HG02642 (cell line): ENCODE measurements at regions not wholly inside any gene's neighbourhood (a gene's known extent, or its start where the extent isn't known, plus 50 kb on each side); places are given as distances from the start of the nearest gene placed in this dataset.

ENCODE experiments used
- ATAC-seq: cut with Tn5 transposase; IDR thresholded peaks from one replicate; pipeline ENCODE4 v1.9.1; 2021; ENCODE audit warnings: mild to moderate bottlenecking; ENCODE audit not compliant: unreplicated experiment, poor library complexity

DNA sequence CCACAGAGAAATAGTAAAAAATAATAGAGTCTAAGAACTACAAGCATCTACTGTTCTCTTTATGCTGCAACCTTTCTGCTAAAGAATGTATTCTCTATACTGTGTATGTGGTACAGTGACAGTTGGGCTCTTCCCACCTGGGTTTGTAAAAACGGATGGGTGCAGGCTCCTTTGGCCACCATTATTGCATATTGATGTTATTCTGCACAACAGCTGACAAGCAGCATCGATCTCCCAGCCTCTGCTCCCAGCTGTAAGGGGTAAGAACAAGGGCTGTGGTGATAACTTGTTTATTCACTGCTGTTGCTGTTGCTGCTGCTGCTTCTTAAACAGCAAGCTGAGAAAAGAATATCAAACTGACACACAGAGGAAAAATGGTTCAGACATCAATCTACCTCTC, 56.1 kb downstream of the KCNRG start:
- ATAC-seq = no peak

DNA sequence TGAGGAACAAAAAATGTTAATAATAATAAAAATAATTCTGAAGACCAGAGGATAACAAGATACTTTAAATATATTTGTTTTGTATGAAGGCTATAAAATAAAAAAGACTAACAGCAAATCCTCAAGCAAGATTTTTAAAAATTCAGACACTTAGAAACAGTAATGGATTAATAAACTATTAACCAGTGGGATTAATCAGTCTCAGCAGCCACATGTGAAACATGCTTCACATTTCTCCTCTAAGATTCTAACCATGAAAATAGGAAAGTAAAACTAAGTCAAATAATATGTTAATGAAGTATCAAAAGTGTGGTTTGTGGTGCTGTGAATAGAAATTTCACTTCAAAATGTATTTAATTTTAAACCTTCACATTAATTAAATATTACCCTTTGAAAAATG, 57.4 kb downstream of the KCNRG start:
- ATAC-seq = no peak

DNA sequence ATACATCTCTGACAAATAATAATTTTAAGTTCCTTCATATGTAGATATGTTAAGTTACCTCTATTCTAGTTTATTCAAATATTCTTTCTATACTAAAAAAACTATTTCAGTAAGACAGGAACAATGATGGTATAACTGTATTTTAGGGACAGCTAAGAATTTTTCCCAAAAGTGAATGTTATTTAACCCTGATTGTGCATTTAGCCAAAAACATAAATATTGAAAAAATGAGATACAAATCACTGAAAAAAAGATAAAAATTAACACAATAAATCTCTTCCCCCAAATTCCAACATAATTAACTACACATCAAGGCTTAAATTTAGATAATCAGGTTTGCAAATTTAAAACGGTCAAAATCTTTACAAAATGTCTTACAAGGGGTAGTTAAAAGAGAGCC, 58.1 kb downstream of the KCNRG start:
- no peak for ATAC-seq

DNA sequence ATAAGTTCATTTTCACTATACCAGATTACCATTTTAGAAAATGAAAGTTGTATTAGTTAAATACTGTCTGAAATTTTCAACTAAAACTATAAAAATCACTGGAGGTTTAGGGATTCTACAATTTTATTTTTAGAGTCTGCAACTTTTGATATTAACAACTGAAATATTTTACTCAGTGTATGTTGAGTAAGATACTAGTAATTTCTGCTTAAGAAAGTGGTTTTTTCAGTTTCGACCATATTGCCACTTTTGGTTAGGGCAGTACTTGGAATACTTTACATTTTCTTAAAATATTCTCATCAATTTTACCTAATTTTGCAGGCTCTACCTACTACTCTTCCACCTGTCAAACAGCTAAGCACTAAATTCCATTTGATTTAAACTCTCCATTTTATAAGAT, 59.6 kb downstream of the KCNRG start:
- ATAC-seq = no peak

DNA sequence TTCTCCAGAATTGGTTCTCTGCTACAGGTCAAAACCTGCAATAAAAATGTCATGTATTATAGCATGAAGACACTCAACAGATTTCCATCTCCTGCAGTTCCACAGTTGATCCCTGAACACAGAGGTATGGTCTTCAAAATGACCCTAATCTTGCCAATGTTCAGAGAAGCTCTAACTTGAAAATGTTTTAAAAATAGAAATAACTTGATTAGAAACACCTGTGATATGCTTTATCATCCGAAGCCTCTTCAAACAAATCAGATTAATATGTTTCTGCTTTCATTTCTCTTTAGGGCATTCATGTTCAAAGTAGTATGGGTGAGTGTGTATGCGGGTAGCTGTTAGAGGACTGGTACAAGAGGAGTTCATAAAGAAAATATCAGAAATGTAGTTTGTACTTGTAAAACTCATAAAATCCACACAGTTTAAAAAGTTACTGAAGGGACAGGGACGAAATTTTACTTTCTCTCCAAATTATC, 60.4 kb downstream of the KCNRG start:
- no peak for ATAC-seq

DNA sequence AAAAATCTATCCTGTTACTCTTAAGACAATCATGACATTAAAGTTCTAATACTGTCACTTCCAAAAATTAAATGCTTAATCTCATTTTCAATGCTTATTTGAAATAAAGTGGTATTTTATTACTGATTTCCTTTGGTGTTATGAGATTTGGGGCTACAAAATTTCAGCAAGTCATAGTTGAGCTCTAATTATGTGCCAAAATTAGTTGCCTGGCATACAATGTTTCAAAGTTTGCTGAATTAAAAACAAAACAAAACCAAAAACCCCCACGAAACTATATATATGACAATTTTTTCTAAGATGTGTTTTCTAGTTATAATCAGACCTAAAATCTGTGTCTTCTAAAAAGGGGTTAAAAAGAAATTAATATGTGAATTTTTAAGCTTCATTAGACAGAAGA, 62.2 kb downstream of the KCNRG start:
- ATAC-seq = no peak

DNA sequence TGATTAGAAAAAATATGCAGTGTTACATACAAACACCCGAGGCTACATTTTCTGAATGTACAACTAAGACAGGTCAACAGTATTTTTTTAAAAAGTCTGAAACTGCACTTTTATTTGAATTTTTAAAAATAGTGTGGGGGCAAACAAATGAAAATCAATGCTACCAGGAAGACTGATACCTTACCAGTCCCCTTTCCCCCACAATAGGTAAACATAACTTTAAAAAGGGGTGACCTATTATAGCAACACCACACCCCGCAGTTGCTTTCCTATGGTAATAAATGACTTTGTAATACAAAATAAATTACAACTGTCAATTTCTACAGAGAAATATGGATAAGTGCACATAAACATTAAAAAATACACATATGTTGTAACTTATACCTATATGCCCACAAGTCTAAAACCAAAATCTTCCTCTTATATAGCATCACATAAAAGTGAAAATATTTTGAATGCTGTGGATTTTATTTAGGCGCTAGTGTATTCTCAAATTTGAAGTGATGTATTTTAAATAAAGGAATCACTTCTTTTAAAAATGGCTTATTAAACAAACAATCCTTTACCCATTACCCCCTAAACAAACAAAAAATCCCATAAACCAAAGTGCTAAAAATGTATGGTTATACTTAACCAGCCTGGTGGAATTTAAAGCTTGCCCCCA, 63.1 kb downstream of the KCNRG start:
- ATAC-seq = no peak

DNA sequence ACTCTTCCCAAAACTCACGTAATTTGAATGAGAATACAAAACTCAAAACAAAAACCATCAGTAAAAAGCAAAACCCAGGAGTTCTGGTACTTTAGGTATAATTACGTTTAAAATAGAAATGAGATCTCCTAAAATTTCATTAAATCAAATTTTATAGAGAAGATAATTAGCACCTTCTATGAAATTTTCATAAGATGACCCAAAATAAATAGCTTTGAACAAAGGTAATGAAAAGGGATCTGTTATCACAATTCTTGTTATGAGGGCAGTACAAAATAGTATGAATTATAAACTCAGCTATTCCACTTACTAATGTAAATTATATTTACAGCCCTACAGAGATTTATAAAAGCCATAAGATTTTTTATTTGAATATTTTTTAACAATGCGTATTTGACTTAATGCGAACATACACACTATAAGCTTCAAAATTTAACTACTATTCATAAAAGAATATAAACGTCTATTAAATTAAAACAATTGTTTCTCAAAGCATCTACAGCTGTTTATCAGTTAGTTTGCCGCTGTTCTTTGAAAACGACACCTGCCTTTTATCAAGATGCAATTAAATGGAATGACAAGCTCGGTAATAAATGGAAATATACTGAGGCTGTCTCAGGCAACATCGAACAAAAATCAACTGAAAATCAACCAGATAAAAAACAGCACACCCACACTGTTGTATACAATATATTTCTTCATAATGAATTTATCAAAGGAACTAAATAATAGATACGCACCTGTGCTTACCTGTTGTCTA, 63.8 kb downstream of the KCNRG start:
- no peak for ATAC-seq

DNA sequence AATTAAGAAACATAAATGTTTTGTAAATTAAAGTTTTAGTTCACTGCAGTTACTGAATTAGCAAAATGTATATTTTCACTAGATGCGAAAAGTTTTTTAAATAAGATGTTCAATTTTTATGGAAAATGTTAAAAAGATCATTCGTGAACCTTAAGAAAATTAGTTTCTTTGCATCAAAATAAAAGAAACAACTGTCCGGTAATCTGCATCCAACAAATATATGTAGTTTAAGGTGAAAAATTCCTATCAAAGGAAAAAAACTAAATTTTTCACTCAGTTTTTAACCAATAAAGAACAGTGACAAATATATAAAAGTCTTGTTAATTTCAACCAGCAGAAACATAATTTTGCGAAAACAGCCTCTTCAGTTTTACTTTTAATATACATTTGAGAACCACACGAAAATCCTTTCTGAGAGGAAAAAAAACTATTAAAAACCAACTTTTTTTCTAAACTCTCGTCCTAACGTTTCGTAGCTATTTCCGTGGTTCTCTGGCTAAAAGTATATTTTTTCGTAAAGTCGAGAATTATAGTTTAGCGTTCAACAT, 64.5 kb downstream of the KCNRG start:
- ATAC-seq = no peak

DNA sequence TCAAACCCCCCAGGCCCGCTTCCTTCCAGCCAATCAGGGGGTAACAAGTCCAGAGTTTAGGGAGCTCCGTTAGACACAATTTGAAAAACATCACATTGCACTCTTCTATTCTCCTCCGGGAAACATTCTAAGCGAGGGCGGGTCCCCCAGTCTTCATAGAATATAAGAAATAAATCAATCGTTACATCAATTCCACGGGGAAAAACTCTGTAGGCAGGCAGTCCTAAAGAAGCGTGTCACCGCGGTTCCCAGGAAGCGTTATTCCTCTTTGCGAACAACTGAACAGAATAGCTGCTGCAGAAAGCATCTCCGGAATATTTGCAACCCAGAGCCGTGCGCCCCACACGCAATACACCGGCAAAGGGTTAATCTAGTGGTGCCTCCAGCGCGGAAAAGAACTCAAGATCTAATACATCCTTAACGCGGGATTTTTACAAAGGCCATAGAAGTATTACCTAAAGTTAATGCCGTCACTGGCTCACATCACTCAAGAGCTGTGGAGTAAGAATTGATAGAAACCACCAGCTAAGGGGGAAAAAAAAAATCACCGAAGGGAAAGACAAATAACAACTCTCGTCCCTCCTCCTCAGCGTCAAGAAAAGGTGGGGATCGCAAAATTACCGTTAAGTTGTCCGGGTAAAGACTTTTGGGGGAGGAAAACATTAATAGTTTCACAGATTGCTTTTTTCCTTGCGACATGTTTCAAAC, 65.1 kb downstream of the KCNRG start:
- no peak for ATAC-seq

DNA sequence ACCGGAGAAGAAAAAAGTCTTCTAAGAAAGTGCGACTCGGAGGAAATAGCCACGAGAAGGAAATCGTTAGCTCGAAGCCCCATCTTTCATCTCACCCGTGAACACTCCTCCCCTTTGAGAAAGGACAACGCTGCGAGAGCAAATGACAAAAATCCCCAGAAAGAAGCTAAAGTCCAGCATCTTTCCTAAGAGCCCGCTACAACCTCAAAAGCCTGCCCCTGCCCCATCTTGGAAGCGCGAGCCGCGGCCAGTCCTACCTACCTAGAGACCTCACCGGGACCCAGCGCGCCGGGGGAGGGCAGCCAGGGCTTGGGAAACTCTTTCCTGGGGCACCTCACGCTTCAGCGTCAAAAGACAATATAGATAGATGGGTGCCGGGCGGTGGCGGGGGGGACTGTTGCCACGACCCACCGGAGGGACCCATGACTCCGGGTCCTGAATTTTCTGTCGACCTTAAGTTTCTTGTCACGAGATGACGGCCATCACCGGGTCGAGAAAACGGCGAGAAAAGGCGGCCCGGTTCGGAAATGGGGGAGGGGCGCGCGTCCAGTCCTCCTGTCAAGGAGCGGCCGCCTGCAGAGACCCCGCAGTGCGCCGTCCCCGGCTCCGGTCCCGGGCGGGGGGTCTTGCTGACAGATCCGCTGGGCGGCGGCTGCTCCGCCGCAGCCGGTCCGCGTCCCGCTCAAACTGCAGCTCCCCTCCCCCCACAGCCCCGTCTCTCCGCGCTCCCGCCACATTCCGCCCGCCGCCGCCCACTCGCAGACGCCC, 65.9 kb downstream of the KCNRG start:
- ATAC-seq = peak; percentile 22

DNA sequence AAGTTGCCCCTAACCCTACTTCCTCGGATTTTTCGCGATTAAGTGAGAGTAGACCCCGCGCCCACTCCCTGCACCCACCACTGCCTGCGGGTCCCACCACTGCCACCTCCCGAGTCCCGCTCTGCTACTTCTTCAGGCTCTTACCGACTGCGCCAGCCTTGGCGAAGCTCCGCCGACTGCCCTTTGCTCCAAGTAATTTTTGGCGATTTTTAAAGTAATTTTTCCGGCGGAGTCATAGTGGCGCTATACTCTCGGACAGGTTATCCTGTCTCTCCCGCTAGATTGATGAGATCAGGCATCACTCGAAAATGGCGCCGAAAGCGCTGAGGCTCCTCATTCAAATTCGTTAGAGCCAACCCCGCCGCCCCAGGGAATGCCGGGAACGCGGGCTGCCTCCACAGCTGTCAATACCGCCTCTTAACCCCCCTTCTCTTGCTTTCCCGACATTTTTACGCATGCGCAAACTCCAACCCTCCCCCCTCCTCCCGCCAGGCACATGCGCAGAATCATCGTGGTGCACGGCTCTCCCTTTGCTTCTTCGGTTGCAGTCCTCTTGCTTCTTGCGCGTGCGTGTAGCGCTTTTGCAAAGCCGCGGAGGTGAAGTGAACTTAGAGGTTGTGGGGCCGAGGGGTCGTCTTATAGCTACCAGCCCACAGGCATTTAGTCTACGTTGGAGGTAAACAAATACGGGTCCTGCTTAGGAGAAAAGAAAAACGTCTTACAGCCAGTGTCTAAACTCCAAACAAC, 66.6 kb downstream of the KCNRG start:
- peak; percentile 77 for ATAC-seq

DNA sequence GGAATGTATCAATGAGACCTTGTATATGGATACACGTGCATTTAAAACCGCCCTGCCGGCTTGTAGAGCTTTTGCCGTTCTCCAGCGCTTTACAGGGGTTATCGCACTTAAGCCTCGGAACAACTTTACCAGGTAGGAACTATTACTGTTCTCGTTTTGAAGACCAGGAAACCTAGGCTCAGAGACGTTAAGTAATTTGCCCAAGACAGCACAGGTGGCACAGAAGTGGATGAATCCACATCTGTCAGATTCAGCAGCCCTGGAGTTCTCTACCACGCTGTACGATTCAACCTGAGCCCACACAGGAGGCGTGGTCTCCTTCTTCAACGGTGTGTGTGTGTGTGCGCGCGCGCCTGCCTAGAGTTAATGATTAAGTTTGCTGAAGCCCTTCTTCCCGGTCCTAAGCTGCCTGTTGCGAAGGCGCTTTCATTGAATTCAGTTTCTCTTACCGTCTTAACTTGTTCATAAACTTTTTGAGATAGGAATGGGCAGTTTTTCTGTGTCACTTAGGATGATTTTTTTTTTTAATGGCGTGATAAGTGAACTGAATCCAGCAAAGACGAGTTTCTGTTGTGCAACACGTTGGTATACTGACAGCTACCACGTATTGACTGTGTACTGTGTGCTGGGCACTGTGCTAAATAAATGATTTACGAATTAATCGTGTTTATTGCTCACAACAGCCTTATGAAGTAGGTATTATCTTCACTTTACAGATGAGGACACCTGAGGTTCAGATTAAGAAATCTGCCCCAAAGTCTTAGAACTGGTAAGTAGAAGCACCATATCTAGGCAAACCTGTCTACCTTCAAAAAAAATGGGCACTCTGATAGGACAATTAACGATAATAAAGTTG, 67.4 kb downstream of the KCNRG start:
- peak; percentile 61 for ATAC-seq

DNA sequence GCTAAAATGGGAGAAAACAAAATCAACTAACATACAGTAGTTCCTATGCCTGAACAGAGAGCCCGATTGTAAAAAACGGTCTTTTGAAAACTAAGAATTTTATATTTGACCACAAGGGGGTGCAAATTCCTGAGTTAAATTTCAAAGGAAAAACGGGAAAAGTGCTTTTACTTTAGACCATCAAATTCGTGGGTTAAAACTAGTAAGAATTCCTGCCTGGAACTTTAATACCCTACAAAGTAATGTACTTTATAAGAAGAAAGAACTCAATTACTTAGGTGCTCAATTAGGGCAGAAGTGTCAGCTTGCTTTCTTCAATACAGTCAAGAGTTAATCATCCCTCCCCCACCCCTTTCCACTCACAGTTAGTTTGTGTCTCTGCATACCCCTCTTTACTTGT, 69.8 kb downstream of the KCNRG start:
- ATAC-seq = no peak

DNA sequence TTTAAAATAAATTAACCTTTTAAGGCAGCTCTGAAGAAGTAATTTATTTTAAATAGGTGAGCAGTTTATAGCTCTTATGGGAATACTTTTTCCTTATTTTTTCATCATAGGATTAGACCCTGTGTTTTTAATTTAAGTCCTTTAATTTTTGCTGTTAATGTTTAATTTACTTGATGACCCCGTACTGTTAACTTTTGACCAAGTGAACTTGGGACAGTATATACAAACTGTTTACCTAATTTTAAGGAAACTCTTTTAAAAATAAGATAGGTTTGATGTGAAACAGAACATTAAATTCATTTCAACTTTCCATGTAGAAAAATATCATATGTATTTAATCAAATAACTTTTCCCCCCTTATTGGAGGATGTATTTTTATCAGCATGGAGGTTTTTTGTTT, 74.4 kb downstream of the KCNRG start:
- no peak for ATAC-seq

DNA sequence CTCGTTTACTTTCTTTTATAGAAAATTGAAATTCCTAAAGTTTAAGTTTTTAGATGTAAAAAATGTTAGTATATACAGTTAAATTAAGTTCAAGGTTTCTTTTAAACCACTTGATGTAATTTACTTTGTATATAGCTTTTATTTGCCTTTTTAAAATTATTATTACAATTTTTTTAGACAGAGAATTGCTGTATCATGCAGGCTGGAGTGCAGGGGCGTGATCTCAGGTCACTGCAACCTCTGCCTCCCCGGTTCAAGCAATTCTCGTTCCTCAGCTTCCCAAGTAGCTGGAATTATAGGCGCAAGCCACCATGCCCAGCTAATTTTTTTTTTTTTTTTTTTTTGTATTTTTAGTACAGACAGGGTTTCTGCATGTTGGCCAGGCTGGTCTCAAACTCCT, 75.0 kb downstream of the KCNRG start:
- no peak for ATAC-seq

DNA sequence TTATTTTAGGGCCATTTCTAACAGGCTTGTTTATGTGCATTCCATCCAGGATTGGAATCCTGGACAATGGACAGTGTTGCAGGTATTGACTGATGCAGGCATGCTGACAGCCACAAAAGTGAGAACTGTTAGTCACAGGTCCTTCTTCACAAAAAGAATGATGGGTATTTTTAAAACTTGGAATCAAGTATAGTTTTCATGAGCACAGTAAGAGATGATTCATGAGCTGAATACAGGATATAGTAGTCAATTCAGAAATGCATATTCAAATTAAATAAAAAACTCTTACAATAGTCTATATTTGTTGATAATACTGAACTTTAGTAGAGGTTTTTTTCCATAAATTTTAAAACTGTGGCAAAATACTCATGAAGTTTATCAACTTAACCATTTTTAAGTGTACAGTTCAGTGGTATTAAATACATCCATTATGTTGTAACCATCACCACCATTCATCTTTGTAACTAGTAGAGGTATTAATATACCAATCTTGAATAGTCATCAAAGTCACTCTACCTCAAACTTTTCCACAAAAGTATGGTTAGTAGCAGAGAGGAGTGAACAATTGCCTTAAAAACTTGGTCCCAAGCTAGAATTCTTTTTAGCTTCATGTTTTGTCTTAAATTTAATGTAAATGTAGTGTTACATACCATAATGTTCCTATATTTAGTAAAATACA, 79.5 kb downstream of the KCNRG start:
- no peak for ATAC-seq

DNA sequence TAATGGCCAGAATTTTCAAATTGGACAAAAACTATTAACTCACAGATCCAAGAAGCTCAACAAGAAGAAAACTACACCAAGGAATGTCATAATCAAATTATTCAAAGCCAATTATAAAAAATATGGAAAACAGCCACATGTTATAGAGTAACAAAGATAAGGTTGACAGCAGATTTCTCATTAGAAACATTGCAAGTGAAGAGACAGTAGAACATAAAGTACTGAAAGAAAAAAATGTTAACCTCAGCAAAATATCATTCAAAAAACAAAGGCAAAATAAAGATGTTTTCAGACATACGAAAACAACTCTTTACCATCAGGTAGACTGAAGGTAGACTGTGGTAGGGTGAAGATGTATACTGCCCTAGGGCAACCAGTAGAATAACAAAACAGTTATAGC, 83.4 kb downstream of the KCNRG start:
- ATAC-seq = no peak
